ENCODE measurements at regions not wholly inside any gene's neighbourhood (a gene's known extent, or its start where the extent isn't known, plus 50 kb on each side); places are given as distances from the start of the nearest gene placed in this dataset.

DNA sequence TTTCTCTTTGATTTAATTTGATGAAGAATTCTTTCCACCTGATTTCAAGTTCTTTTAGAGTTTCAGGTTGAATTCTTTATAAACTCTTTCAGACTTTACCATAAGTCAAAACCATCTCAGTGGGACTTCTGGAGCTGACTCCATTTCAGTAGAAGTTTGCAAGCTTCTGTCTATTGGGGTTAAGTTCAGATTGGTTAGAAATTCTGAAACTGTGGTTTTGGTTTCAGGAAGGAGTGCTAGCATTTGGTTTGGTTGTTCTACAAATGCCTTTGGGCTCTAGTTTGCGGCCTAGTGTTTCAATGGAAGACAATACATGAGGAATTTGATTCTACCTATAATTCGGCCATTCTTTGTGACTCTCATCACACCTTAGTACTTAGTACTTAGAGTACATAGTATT is 176.8 kb upstream of the RHOBTB1 start:
- no peak for TF ChIP-seq CTCF (IDR thresholded peaks at IDR 0.05)
- TF ChIP-seq POLR2A (IDR thresholded peaks at IDR 0.05): no peak
- no peaks in the 10 kb centered on the region for H3K27me3 ChIP-seq
- H3K36me3 ChIP-seq (replicated peaks in 1 of 2): no peaks in the 10 kb centered on the region
- no peak overlapping the region for H3K4me3 ChIP-seq
- no peaks in the 10 kb centered on the region for H3K4me1 ChIP-seq (replicated peaks in 1 of 2)
- DNase-seq: no peak
- H3K9me3 ChIP-seq (replicated peaks in 1 of 3): no peaks in the 10 kb centered on the region
- 89 to 98% (median 96%) methylated on average over 2 of the region's 2 CpGs for WGBS, 4 donors
- intact Hi-C loops (cut with DNase I): no loop called here
- no peak overlapping the region for H3K27ac ChIP-seq

GRCh38 chr10:61119573-61119972 is 175.6 kb upstream of the RHOBTB1 start:
- no peak overlapping the region for H3K27ac ChIP-seq
- H3K4me3 ChIP-seq: no peak overlapping the region
- H3K36me3 ChIP-seq (replicated peaks in 1 of 2): no peaks in the 10 kb centered on the region
- intact Hi-C loops (cut with DNase I): no loop called here
- TF ChIP-seq POLR2A (IDR thresholded peaks at IDR 0.05) (no peak), CTCF (IDR thresholded peaks at IDR 0.05) (no peak)
- H3K9me3 ChIP-seq (replicated peaks in 1 of 3): no peaks in the 10 kb centered on the region
- no peaks in the 10 kb centered on the region for H3K27me3 ChIP-seq
- H3K4me1 ChIP-seq (replicated peaks in 1 of 2): no peaks in the 10 kb centered on the region
- 40 to 76% (median 61%) methylated on average over 1 of the region's 1 CpG for WGBS, 4 donors
- DNase-seq: no peak

GRCh38 chr10:61115897-61116296 is 171.9 kb upstream of the RHOBTB1 start:
- intact Hi-C loops (cut with DNase I): no loop called here
- no peaks in the 10 kb centered on the region for H3K27me3 ChIP-seq
- no peak overlapping the region for H3K4me3 ChIP-seq
- H3K27ac ChIP-seq: no peak overlapping the region
- TF ChIP-seq POLR2A (IDR thresholded peaks at IDR 0.05) (no peak), CTCF (IDR thresholded peaks at IDR 0.05) (no peak)
- H3K4me1 ChIP-seq (replicated peaks in 1 of 2): no peaks in the 10 kb centered on the region
- no peaks in the 10 kb centered on the region for H3K36me3 ChIP-seq (replicated peaks in 1 of 2)
- no peaks in the 10 kb centered on the region for H3K9me3 ChIP-seq (replicated peaks in 1 of 3)
- no peak for DNase-seq

DNA sequence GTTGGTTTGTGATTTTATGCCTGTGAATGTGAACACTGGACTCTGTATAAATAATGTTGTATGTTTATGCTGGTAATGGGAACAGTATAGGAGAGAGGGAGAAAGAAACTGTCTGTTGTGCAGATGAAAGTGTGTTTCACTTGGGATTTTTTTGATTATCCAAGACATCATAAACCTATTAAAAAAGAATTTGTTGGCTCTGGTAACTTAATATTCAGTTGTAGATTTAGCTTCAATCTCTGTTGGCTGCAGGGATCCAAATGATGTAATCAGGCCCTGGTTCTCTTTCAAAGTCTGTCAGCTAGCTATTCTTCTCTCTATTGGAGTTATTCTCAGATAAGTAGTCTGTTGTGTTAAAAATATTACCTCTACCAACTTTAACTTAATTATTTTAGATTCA is 168.8 kb upstream of the RHOBTB1 start:
- no peaks in the 10 kb centered on the region for H3K9me3 ChIP-seq (replicated peaks in 1 of 3)
- intact Hi-C loops (cut with DNase I): no loop called here
- TF ChIP-seq CTCF (IDR thresholded peaks at IDR 0.05) (no peak), POLR2A (IDR thresholded peaks at IDR 0.05) (no peak)

More for the DNA sequence above, 168.8 kb upstream of the RHOBTB1 start:
- Histone ChIP-seq H3K4me3 (no peak overlapping the region), H3K4me1 (replicated peaks in 1 of 2) (no peaks in the 10 kb centered on the region), H3K36me3 (replicated peaks in 1 of 2) (no peaks in the 10 kb centered on the region), H3K27me3 (no peaks in the 10 kb centered on the region), H3K27ac (no peak overlapping the region)
- no peak for DNase-seq
